MM.1S (cell line): ENCODE measurements at regions not wholly inside any gene's neighbourhood (a gene's known extent, or its start where the extent isn't known, plus 50 kb on each side); places are given as distances from the start of the nearest gene placed in this dataset.

ENCODE experiments used
- EZH2 ChIP-seq: fragments of 300-600 bp; sonication (generic); optimal IDR thresholded peaks from 2 replicates; pipeline ENCODE3; 2017; ENCODE audit warnings: low read depth, mild to moderate bottlenecking, antibody characterized with exemption, low read length, mixed read lengths
- EZH2phosphoT487 ChIP-seq: fragments of 300-600 bp; sonication (generic); IDR thresholded peaks from 2 replicates; pipeline ENCODE4 v1.6.1; 2018; ENCODE audit warnings: antibody characterized with exemption, low read length
- TF ChIP-seq, protein P1 (sequence below): fragments of 300-600 bp; sonication (generic); IDR thresholded peaks from 2 replicates; pipeline ENCODE4 v1.5.1; 2016; ENCODE audit warnings: antibody characterized with exemption, low read length, mixed read lengths

DNA sequence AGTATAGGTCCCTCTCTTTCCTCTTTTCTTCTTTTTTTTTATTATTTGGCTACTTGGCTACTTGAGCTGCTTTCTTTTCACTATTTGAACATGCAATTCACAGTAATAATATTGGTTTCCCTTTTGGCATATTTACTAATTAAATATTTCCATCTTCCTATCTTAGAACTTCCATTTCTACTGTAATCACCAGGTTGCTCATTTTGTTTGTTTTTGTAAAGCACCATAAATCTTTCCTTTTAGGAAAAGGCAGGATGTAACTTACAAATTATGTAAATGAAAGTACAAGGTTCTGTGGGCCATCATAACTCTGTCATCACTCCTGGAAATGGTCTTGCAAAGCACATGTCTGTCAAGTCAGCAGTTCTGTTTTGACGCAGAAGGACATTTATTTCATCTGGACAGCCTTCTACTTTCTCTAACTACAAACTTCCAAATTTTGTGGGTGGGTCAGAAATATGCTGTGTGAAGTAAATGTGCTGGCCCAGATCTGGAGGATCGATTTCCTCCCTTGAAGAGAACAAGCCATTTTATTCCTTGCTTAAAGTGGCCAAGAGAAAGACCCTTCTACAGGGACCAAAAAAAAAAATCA lies 71.7 kb upstream of the TNFSF18 start:
- no peak for TF ChIP-seq EZH2phosphoT487
- no peak for TF ChIP-seq EZH2
- TF ChIP-seq, protein P1, sequence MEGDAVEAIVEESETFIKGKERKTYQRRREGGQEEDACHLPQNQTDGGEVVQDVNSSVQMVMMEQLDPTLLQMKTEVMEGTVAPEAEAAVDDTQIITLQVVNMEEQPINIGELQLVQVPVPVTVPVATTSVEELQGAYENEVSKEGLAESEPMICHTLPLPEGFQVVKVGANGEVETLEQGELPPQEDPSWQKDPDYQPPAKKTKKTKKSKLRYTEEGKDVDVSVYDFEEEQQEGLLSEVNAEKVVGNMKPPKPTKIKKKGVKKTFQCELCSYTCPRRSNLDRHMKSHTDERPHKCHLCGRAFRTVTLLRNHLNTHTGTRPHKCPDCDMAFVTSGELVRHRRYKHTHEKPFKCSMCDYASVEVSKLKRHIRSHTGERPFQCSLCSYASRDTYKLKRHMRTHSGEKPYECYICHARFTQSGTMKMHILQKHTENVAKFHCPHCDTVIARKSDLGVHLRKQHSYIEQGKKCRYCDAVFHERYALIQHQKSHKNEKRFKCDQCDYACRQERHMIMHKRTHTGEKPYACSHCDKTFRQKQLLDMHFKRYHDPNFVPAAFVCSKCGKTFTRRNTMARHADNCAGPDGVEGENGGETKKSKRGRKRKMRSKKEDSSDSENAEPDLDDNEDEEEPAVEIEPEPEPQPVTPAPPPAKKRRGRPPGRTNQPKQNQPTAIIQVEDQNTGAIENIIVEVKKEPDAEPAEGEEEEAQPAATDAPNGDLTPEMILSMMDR = no peak
